HL-60 (cell line): ENCODE measurements at regions not wholly inside any gene's neighbourhood (a gene's known extent, or its start where the extent isn't known, plus 50 kb on each side); places are given as distances from the start of the nearest gene placed in this dataset.

ENCODE experiments used
- CTCF ChIP-seq: IDR thresholded peaks from one replicate; pipeline ENCODE4 v1.5.1; 2011; ENCODE audit warnings: low read length, control low read depth, inconsistent platforms; ENCODE audit not compliant: insufficient read depth
- GABPA ChIP-seq: IDR thresholded peaks from 2 replicates; pipeline ENCODE4 v1.6.1; 2012; ENCODE audit warnings: low read depth
- POLR2AphosphoS5 ChIP-seq: IDR thresholded peaks from 2 replicates; pipeline ENCODE4 v1.6.1; 2012; ENCODE audit warnings: low read depth

GRCh38 chr6:25169553-25169952, 109.6 kb upstream of the CARMIL1 start:
- TF ChIP-seq CTCF (no peak), POLR2AphosphoS5 (no peak), GABPA (no peak)
